DOHH2 (cell line): ENCODE measurements at regions not wholly inside any gene's neighbourhood (a gene's known extent, or its start where the extent isn't known, plus 50 kb on each side); places are given as distances from the start of the nearest gene placed in this dataset.

Source experiments
- H3F3A ChIP-seq: fragments of 200-600 bp; sonication (generic), shearing (Covaris generic); 2 replicates; pipeline ENCODE4 v1.6.0; 2016; ENCODE audit warnings: antibody characterized with exemption, mild to moderate bottlenecking; ENCODE audit not compliant: control insufficient read depth, insufficient read depth
- H3K27ac ChIP-seq: fragments of 200-600 bp; sonication (generic); 2 replicates; pipeline ENCODE4 v1.5.1; 2014; ENCODE audit warnings: low read depth, mild to moderate bottlenecking, low read length, moderate library complexity
- H3K27me3 ChIP-seq: fragments of 200-600 bp; sonication (generic); 2 replicates; pipeline ENCODE4 v1.6.1; 2014; ENCODE audit warnings: mild to moderate bottlenecking, low read length, mixed read lengths; ENCODE audit not compliant: control insufficient read depth
- H3K36me3 ChIP-seq: fragments of 200-600 bp; sonication (generic); 2 replicates; pipeline ENCODE4 v1.6.1; 2014; ENCODE audit warnings: mild to moderate bottlenecking, low read length, moderate library complexity, mixed read lengths; ENCODE audit not compliant: control insufficient read depth
- H3K4me1 ChIP-seq: fragments of 200-600 bp; sonication (generic); 2 replicates; pipeline ENCODE4 v1.6.1; 2014; ENCODE audit warnings: mild to moderate bottlenecking, low read length, mixed read lengths; ENCODE audit not compliant: control insufficient read depth
- H3K4me2 ChIP-seq: fragments of 200-600 bp; sonication (generic); 2 replicates; pipeline ENCODE4 v1.6.0; 2014; ENCODE audit warnings: mild to moderate bottlenecking, low read length, moderate library complexity
- H3K4me3 ChIP-seq: fragments of 200-600 bp; sonication (generic); 2 replicates; pipeline ENCODE4 v1.5.1; 2014; ENCODE audit warnings: mild to moderate bottlenecking, low read length, mixed read lengths
- H3K79me2 ChIP-seq: fragments of 200-600 bp; sonication (generic); 2 replicates; pipeline ENCODE4 v1.6.1; 2014; ENCODE audit warnings: mild to moderate bottlenecking, low read length, mixed read lengths; ENCODE audit not compliant: control insufficient read depth
- H3K9me2 ChIP-seq: fragments of 200-600 bp; sonication (generic); replicated peaks from 2 replicates; pipeline ENCODE4 v1.6.1; 2014; ENCODE audit warnings: mild to moderate bottlenecking, low read length, mixed read lengths; ENCODE audit not compliant: control insufficient read depth
- H3K9me3 ChIP-seq: fragments of 200-600 bp; sonication (generic); 2 replicates; pipeline ENCODE4 v1.6.1; 2014; ENCODE audit warnings: antibody characterized with exemption, low read length, mixed read lengths; ENCODE audit not compliant: control insufficient read depth, insufficient read depth
- H4K20me1 ChIP-seq: fragments of 200-600 bp; sonication (generic); 2 replicates; pipeline ENCODE4 v1.6.0; 2014; ENCODE audit warnings: low read depth, mild to moderate bottlenecking, antibody characterized with exemption, low read length, moderate library complexity; ENCODE audit not compliant: control insufficient read depth, insufficient read depth
- CTCF ChIP-seq: fragments of 200-600 bp; sonication (generic); IDR thresholded peaks from one replicate; pipeline ENCODE4 v1.5.1; 2014; ENCODE audit warnings: antibody characterized with exemption, mild to moderate bottlenecking, low read depth, low read length; ENCODE audit not compliant: poor library complexity, severe bottlenecking
- EZH2phosphoT487 ChIP-seq: fragments of 200-600 bp; sonication (generic); IDR thresholded peaks from 2 replicates; pipeline ENCODE4 v1.6.1; 2017; ENCODE audit warnings: borderline replicate concordance, mild to moderate bottlenecking, antibody characterized with exemption, low read length, moderate library complexity, mixed read lengths

- Histone ChIP-seq H3K27me3 (no peaks in the 10 kb centered on the region), H3K36me3 (no peaks in the 10 kb centered on the region), H3K4me2 (no peak overlapping the region), H4K20me1 (no peaks in the 10 kb centered on the region), H3K27ac (no peak overlapping the region), H3F3A (no peaks in the 10 kb centered on the region), H3K79me2 (no peaks in the 10 kb centered on the region), H3K4me3 (no peak overlapping the region), H3K9me3 (no peaks in the 10 kb centered on the region), H3K4me1 (no peaks in the 10 kb centered on the region), H3K9me2 (no peaks in the 10 kb centered on the region)
- TF ChIP-seq EZH2phosphoT487, result no peak
- TF ChIP-seq CTCF, result no peak
These were observed 337.9 kb downstream of the SATB2 start for GRCh38 chr2:199119796-199120195.

- H3K4me1 ChIP-seq, result no peaks in the 10 kb centered on the region
- H3K27me3 ChIP-seq, result no peaks in the 10 kb centered on the region
- H3K4me2 ChIP-seq, result no peak overlapping the region
- H3K4me3 ChIP-seq, result no peak overlapping the region
- H3K36me3 ChIP-seq, result no peaks in the 10 kb centered on the region
- no peaks in the 10 kb centered on the region for H3K9me3 ChIP-seq
- H3K27ac ChIP-seq, result no peak overlapping the region
- TF ChIP-seq EZH2phosphoT487 (no peak), CTCF (no peak)
- no peaks in the 10 kb centered on the region for H4K20me1 ChIP-seq
- H3K79me2 ChIP-seq, result no peaks in the 10 kb centered on the region
- no peaks in the 10 kb centered on the region for H3K9me2 ChIP-seq
- no peaks in the 10 kb centered on the region for H3F3A ChIP-seq
These were observed 339.0 kb downstream of the SATB2 start for GRCh38 chr2:199118673-199119112.

GRCh38 chr2:199115169-199115568 lies 342.6 kb downstream of the SATB2 start:
- Histone ChIP-seq H3K9me2 (no peaks in the 10 kb centered on the region), H3K4me3 (no peak overlapping the region), H3K79me2 (no peaks in the 10 kb centered on the region), H3K27me3 (no peaks in the 10 kb centered on the region), H3K27ac (no peak overlapping the region), H3K4me2 (no peak overlapping the region), H4K20me1 (no peaks in the 10 kb centered on the region), H3F3A (no peaks in the 10 kb centered on the region), H3K9me3 (no peaks in the 10 kb centered on the region), H3K36me3 (no peaks in the 10 kb centered on the region), H3K4me1 (no peaks in the 10 kb centered on the region)
- TF ChIP-seq EZH2phosphoT487, result no peak
- no peak for TF ChIP-seq CTCF

GRCh38 chr2:199113111-199113510 lies 344.6 kb downstream of the SATB2 start:
- Histone ChIP-seq H3K4me3 (no peak overlapping the region), H3K79me2 (no peaks in the 10 kb centered on the region), H4K20me1 (no peaks in the 10 kb centered on the region), H3K9me3 (no peaks in the 10 kb centered on the region), H3K4me2 (no peak overlapping the region), H3K27ac (no peak overlapping the region), H3F3A (no peaks in the 10 kb centered on the region), H3K36me3 (no peaks in the 10 kb centered on the region), H3K9me2 (no peaks in the 10 kb centered on the region), H3K27me3 (no peaks in the 10 kb centered on the region), H3K4me1 (no peaks in the 10 kb centered on the region)
- TF ChIP-seq EZH2phosphoT487 (no peak), CTCF (no peak)
